Renal cortical epithelial cell (primary cell): ENCODE measurements at regions not wholly inside any gene's neighbourhood (a gene's known extent, or its start where the extent isn't known, plus 50 kb on each side); places are given as distances from the start of the nearest gene placed in this dataset.
"Not testable (repeated sequence)": the region's sequence is repeated elsewhere in the genome, so short reads cannot be mapped to it uniquely, and the experiment has no call there.

Source experiments
- DNase-seq: peaks from one replicate; pipeline ENCODE4 v3.0.0-alpha.2; 2011; ENCODE audit warnings: low read depth

- no peak for DNase-seq
Measured at GRCh38 chr5:9852671-9853070, 222.5 kb upstream of the TAS2R1 start.

GRCh38 chr5:9851458-9851857, 221.3 kb upstream of the TAS2R1 start:
- DNase-seq = peak; percentile 13

- no peak for DNase-seq
Measured at GRCh38 chr5:9850456-9850855, 220.3 kb upstream of the TAS2R1 start.

- no peak for DNase-seq
Measured at GRCh38 chr5:9847631-9848030, 217.5 kb upstream of the TAS2R1 start.

- no peak for DNase-seq
Measured at GRCh38 chr5:9845185-9845584, 215.0 kb upstream of the TAS2R1 start.

GRCh38 chr5:9841516-9842170, 211.5 kb upstream of the TAS2R1 start:
- no peak for DNase-seq

- DNase-seq = no peak
Measured at GRCh38 chr5:9838916-9839315, 208.8 kb upstream of the TAS2R1 start.

GRCh38 chr5:9834871-9835770, 205.0 kb upstream of the TAS2R1 start:
- no peak for DNase-seq

GRCh38 chr5:9833871-9834270, 203.7 kb upstream of the TAS2R1 start:
- no peak for DNase-seq

- no peak for DNase-seq
Measured at GRCh38 chr5:9832921-9833320, 202.8 kb upstream of the TAS2R1 start.

GRCh38 chr5:9831823-9832222, 201.7 kb upstream of the TAS2R1 start:
- no peak for DNase-seq

- DNase-seq = no peak
Measured at GRCh38 chr5:9830184-9830583, 200.0 kb upstream of the TAS2R1 start.

- DNase-seq = no peak
Measured at GRCh38 chr5:9829621-9830020, 199.5 kb upstream of the TAS2R1 start.

- DNase-seq = no peak
Measured at GRCh38 chr5:9820691-9821449, 190.7 kb upstream of the TAS2R1 start.

- DNase-seq = no peak
Measured at GRCh38 chr5:9818340-9818845, 188.2 kb upstream of the TAS2R1 start.

- DNase-seq = no peak
Measured at GRCh38 chr5:9817819-9818218, 187.7 kb upstream of the TAS2R1 start.

GRCh38 chr5:9815051-9815450, 184.9 kb upstream of the TAS2R1 start:
- DNase-seq = no peak

GRCh38 chr5:9813305-9813704, 183.2 kb upstream of the TAS2R1 start:
- no peak for DNase-seq

GRCh38 chr5:9807366-9807765, 177.2 kb upstream of the TAS2R1 start:
- DNase-seq = not testable (repeated sequence)

- DNase-seq = no peak
Measured at GRCh38 chr5:9801908-9802307, 171.8 kb upstream of the TAS2R1 start.

- no peak for DNase-seq
Measured at GRCh38 chr5:9799606-9800005, 169.5 kb upstream of the TAS2R1 start.

- DNase-seq = no peak
Measured at GRCh38 chr5:9790276-9790675, 160.1 kb upstream of the TAS2R1 start.
